AG08396 (cell line): ENCODE measurements at regions not wholly inside any gene's neighbourhood (a gene's known extent, or its start where the extent isn't known, plus 50 kb on each side); places are given as distances from the start of the nearest gene placed in this dataset.

ENCODE experiments used
- DNase-seq: peaks from one replicate; pipeline ENCODE4 v3.0.0; 2012; ENCODE audit warnings: low spot score, mixed read lengths

GRCh38 chr3:13152826-13153710 lies 79.8 kb upstream of the IQSEC1 start:
- no peak for DNase-seq

- DNase-seq: no peak
Observed at GRCh38 chr3:13150624-13151023, 77.4 kb upstream of the IQSEC1 start.

- no peak for DNase-seq
Observed at GRCh38 chr3:13149330-13150108, 76.3 kb upstream of the IQSEC1 start.

GRCh38 chr3:13148561-13149329 lies 75.5 kb upstream of the IQSEC1 start:
- no peak for DNase-seq

GRCh38 chr3:13148126-13148525 lies 74.9 kb upstream of the IQSEC1 start:
- no peak for DNase-seq

- DNase-seq: no peak
Observed at GRCh38 chr3:13147344-13147743, 74.1 kb upstream of the IQSEC1 start.

GRCh38 chr3:13146643-13147143 lies 73.5 kb upstream of the IQSEC1 start:
- DNase-seq: no peak

GRCh38 chr3:13145826-13146642 lies 72.8 kb upstream of the IQSEC1 start:
- no peak for DNase-seq

GRCh38 chr3:13145131-13145825 lies 72.0 kb upstream of the IQSEC1 start:
- no peak for DNase-seq

- DNase-seq: no peak
Observed at GRCh38 chr3:13144163-13145023, 71.2 kb upstream of the IQSEC1 start.

- DNase-seq: no peak
Observed at GRCh38 chr3:13143381-13144004, 70.3 kb upstream of the IQSEC1 start.

- DNase-seq: no peak
Observed at GRCh38 chr3:13142552-13143380, 69.5 kb upstream of the IQSEC1 start.

- DNase-seq: peak; percentile 67
Observed at GRCh38 chr3:13141991-13142412, 68.8 kb upstream of the IQSEC1 start.

- DNase-seq: no peak
Observed at GRCh38 chr3:13141183-13141582, 68.0 kb upstream of the IQSEC1 start.

GRCh38 chr3:13140596-13140995 lies 67.4 kb upstream of the IQSEC1 start:
- DNase-seq: no peak

- no peak for DNase-seq
Observed at GRCh38 chr3:13139471-13140065, 66.3 kb upstream of the IQSEC1 start.

- DNase-seq: no peak
Observed at GRCh38 chr3:13138833-13139145, 65.6 kb upstream of the IQSEC1 start.
